Anterior cingulate cortex (tissue), 58 donors: ENCODE measurements at regions not wholly inside any gene's neighbourhood (a gene's known extent, or its start where the extent isn't known, plus 50 kb on each side); places are given as distances from the start of the nearest gene placed in this dataset.

ENCODE experiments used
- DNase-seq, 58 donors: peaks; one replicate each; lab custom pipeline; 2025; lab: John Stamatoyannopoulos, UW

DNA sequence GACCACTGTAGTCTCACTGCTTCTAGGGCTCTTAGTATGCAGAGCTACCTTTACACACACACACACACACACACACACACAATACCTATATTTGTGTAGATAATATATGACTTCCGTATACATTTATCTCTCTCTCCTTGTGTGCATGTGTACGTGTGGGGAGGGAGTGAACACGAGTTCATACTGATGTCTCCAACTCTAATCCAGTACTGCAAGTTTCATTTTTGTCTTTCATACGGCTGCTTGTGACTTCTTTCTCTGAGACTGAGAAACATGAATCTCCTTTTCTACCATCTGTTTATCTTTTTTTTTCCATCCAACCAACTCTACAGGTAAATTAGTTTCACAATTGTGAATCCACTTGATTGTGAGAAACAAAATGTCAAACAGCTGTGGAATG lies 1229.5 kb upstream of the AGA start:
- DNase-seq, result no peak

DNA sequence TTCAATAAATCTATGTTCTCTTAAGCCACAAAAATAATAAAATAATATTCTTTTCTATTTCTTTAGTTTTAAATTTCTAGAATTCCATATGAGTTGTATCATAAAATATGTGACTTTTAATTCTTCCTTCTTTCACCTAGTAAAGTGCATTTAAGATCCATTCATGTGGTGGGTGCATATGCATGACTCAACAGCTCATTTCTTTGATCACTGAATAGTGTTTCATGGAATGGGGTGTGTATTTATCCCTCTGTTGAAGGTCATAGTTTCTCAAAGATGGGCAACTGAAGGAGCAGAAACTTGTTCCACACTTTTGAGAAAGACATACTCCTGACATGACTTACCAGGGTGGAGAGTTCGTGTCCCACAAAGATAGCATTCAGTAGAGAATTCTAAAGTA lies 1230.3 kb upstream of the AGA start:
- no peak for DNase-seq

DNA sequence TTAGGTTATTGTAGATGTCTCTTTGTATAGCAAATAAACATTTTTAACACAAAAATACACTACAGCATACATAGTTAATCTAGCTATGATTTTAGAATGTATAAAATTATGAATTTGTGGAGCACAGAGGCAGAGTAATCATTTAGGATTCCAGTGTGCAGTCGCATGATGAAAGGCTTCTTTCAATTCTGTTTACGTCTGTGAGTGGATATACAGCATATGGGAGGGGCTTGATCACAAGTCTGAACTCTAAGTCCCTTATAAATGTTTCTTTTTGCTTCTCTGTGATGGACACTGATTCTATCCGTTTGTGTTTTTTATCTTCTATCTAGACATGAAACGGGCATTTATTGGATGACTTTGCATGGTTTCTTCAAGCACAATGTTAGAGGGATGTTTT lies 1239.6 kb upstream of the AGA start:
- no peak for DNase-seq

DNA sequence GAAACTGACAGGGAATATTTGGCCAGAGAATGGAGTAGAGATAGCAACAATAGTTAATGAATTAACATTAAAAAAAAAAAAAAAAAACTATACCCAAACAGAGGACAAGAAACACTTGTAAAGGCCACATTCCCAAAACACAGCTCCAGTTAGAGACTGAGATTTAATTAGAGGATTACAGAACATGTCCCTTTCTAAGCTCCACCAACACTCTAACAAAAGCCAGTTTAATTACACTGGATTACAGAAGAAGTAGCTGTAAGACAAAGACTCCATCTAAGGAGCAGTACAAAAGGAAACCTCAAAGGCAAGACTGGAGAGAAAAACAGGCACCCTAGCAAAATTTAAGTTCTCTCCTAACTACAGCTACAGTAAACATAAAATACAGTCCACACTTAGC lies 1247.7 kb upstream of the AGA start:
- no peak for DNase-seq

DNA sequence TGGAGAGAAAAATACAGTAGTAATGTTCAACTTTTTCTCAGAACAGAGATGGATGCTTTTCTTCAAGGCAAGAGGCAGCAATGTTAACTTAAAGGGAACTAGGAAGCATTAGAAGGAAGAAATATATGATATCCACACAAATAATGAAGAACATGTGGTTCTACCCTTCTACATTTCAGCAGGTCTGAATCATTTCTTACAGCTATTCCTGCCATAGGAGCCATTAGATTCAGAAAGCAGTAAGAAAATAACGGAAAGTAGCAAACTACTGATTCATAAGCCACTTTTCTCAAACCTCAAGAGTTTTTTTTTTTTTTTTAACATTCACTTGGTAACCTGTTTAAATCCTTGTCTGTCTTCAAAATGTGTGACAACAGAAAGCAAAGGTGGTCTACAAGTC lies 1251.6 kb upstream of the AGA start:
- DNase-seq, result no peak

DNA sequence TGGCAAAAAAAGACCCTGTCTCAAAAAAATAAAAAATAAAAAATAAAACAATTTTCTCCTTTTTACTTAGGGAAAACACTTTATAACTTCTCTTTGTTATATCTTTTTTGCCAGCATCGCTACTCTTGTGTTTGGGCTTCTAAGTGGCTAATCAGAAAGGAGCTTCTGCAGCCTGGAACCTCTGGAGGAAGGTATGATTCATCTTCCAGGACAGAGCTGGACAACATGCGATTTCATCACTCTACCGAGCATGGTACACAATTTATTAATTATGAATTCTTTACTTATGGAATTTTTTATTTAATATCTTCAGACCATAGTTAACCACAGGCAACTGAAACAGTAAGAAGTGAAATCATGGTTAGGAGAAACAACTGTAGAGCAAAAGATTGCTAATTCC lies 1254.3 kb upstream of the AGA start:
- no peak for DNase-seq

DNA sequence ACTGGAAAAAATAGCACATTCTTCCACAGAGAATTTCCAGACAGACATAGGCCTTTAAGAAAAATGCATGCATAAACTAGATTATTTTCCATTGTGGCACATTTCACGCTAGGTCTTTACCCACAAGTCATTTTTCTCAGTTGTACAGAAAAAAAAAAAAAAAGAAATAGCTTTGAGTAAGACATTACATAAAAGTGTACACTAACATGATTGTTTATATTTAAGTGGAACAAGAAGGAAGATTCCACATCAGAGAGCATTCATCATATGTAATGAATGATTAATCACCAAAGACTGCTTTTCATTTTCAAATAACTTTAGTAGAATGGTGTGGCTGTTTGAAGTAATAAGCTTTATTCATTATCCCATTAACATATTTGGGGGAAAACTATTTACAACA lies 1270.2 kb upstream of the AGA start:
- DNase-seq, result no peak

DNA sequence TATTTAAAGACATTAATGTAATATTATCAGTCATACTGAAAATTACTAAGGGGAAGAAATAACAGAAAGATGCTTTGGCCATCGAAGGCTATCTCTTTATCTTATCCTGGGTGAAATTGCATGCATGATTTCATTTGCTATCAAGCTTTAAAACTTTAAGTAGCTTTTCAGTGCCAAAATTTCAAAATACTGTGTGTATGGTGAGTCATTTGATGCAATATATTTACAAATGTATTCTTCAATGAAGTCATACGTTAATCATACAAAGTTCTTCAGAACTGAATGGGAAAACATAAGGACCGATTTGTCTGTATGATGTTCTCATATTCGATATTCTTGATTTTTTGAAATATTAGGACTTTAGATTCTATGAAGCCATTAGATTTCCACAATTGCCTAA lies 1295.8 kb upstream of the AGA start:
- DNase-seq, result no peak

DNA sequence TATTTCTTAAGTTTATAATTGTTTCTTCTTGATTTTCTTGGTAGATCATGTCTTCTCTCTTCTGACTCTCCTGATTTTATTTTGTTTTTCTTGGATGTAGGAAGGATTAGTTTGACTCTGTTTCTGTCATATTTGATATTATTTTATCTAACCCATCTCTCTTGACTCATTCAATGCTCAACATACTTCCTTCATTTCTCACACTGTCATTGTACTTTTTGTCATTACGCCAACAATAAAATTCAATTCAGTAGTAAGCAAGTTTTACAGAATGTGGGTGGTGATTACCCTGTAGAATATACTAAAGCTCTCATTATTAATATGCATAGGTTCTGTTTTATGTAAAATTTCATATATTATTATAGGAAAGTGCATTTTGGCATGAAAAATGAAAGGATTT lies 1303.0 kb upstream of the AGA start:
- DNase-seq, result no peak

DNA sequence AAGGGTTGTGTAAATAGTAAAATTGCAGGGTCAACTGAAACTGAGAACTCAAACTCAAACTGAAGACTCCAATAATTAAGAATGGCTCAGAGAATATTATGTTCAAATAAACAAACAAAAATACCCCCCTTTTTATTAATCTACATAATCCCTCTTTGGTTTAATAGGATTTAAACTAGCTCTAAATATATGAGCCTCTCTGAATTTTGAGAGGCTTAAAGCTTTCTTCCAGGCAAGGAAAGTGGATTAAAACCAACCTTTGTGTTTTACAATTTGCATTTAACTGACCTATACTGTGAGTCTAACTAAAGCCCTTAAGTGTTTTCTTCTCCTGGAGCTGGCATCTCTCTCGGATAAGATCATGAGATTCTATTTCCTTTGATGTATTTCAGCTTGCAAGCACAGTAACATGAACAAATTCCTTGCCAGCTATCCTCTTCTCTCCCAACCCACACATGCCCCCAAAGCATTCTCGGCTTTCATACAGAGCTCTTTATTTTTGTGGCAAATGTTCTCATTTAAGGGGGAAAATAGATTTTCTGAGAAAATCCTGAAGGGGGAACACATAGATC lies 1310.8 kb upstream of the AGA start:
- peak in 4 of 58 donors; percentile 2 to 6 (median 2) for DNase-seq

DNA sequence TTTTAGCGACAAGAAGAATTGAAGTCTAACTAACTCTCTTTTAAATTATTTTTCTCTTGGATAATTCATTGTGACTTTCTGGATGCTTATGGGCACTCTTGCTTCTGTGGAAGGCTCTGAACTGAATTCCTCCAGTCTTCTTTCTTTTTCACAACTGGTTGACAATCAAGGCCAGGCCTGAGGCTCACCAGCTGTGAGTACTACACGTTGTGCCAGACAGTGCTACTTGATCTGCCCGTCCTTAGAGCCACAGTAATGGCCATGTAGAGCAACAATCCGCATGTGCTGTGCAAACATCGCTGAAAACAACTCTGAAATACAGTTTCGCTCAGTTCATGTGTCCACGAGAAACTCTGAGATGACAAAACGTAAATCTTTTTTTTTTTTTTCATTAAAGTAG lies 1336.3 kb upstream of the AGA start:
- peak in 1 of 58 donors; percentile 0 for DNase-seq

DNA sequence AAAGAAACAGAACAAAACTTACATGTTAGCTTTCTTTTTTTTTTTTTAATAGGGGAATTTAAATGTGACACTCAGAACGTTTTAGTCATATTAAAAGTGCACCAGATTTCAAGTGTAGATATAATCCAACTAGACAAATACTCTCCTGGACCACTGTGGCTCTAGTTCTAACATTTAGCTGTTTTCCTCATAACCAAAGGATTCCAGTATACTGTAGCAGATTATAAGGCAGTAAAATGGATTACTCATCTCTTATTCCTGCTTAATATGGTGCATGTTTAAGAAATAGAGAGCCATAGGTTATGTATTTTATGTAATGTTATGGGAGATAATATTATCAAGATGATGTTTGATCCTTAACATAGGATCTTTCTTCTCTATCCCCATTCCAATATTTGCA lies 1339.5 kb upstream of the AGA start:
- DNase-seq, result no peak

DNA sequence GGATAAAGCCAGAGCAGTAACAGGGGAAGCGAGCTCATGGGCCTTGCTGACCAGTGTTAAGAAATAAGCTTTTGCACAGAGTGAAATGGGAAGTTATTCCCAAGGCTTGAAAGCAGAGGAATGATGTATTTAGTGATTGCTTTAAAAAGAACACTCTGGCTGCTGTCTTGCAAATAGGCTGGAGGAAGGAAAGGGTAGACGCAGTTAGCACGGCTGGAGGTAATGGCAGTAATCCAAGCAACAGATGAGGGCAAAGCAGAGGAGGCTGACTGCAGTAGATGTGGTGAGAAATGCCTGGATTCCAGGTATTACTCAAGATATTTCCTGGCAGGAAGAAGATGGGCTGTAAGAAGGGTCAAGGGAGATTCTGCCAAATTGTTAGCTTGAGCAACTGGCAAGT lies 1342.3 kb upstream of the AGA start:
- DNase-seq, result no peak

DNA sequence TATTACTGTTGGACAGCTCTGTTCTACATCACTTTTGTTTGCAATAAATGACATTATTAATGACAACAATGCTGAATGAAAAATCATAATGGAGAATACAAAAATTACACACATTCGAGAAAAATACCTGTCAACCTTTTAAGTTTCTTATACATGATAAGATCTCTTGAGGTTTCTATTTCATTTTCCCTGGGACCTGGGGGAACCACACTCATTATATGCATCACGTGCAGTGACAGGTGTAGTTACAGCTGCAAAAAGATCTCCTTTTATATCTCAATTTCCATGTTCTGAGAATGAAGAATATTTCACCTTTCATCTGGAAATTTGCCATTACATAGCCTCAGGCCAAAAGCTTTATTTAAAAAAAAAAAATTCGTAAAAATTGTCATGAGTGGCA lies 1347.0 kb upstream of the AGA start:
- no peak for DNase-seq

DNA sequence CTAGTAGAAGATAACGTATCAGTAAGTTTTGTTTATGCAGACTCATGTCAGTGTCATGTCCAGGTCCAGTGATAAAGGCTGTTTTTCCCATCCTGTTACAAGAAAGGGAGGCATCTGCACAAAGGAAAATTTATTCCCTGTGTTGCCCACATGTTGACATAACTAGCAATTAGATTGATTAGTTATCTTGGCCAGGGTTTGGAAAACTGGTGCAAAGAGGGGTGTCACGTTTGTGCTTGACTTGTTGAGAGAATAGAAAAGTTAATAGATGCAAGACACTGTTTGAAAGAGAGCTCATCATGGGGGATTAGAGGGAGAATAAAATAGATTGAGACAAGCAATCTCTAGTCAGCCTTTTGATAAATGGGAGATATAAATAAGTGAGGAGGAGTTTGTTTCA lies 1357.0 kb upstream of the AGA start:
- no peak for DNase-seq

DNA sequence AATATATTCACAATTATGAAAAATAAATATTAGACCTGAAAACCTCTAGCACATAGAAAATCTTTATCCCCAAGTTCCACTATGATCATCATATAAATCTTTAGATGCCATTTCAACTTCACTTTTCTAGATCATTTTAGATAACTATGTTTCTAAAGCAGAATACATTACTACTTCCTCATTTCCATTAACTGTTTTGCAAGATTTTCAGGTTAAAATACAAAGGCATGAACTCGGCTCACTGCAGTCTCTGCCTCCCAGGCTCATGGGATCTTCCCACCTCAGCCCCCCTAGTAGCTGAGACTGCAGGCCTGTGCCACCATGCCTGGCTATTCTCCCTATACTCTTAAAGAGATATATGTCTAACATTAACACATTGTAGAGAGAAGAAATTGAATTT lies 1365.9 kb upstream of the AGA start:
- no peak for DNase-seq

DNA sequence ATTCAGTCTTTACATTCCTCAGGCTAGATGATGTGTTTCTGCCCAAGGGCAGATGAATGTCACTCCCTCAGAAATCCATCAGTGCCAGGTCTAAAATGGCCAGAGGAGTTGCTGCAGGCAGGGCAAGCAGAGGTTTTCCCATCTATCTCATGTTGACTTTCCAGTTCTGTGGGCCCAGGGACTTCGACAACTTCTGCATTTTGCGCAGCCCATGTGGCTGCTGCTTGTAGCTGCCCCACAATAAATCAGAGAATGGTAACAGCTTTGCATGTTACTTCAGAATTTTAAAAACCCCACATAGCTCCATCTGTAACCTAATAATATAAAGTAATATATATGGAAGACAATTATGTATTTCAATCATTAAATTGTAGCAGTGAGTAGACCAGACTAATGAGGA lies 1367.7 kb upstream of the AGA start:
- DNase-seq, result no peak

DNA sequence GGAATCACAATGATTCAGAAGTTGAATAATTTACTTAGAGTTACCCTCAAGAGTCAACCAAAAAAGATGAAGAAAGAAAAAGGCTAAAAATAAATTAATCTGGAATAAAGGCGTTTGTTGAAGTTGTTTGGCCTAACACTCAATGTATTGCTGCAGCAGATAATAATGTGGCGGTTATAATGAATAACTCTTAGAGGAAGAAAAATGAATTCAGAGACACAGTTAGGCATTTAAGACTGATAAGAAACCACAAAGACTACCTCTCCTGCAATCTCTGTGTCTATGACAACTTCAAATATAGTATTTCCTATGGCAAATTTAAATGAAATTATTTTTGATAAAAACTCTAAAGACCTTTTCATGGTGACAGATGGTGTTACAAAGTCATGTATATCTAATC lies 1369.1 kb upstream of the AGA start:
- no peak for DNase-seq

DNA sequence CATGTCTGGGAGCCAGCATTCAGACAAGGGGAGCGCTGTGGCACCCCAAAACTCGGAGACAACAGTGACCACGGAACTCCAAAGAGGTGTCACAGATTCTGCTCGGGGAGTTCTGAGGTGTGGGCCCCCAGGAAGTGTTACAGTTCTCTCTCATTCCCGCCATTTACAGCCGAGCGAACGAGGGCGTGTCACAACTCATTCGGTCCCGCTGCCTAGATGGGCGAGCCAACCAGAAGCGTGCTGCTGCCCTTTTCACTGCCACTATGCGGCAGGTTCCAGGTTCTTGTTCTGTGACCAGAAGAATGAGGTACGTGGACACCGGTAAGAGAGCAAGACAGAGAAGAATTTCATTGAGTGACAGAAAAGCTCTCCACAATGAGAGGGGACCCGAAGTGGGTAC lies 1370.6 kb upstream of the AGA start:
- DNase-seq, result no peak

DNA sequence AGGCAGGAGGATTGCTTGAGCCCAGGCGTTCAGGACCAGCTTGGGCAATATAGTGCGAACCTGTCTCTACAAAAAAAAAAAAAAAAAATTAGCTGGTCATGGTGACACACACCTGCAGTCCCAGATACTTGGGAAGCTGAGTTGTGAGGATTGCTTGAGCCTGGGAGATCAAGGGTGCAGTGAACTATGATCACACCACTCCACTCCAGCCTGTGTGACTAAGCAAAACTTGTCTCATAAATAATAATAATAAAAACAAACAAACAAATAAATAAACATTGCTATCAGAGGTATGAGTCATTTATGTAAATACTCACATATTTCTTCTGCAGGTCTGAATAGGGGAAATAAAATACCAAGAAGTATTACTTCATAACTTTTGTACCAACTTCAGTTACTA lies 1372.7 kb upstream of the AGA start:
- no peak for DNase-seq

DNA sequence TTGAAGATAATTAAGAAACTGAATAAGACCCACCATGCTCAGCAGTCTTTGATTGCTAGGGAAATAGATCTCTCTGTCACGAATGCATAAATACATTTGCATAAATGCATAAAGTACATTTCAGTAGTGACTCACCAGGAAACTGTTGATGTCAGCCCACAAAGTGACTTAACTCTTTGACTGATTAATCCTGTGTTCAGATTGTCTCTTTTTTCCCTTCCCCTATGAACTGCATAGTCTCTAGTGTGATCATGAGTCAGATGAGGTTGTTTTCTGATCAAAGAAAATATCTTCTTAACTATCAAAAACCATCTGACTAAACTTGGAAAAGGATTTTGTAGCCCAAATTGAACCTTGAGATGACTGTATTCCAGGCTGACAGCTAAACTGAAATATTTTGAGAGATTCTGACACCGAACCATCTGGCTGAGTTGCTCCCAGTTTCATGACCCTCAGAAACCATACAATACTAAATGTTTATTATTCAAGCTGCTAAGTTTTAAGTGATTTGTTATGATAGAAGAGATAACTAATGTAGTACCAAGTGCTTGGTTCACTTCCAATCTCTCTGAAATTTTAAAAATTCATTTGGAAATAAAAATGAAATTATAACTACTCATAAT lies 1381.5 kb upstream of the AGA start:
- DNase-seq, result no peak

DNA sequence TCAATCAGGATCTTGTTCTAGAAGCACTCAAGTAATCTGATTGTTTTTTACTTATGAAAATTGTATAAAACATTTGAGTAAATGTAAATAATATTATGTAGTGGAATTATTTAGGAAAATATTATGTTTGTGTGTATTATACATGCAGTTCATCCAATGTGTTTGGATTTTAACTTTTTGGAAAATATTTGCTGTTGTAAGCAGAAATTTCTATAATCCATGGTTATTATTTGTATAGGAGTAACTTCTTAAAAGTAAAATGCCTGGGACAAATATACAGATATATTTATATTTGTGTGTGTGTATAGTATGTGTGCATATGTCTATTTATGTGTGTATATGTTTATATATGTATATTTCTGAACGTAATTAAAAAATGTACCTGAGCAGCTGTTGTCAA lies 1394.6 kb upstream of the AGA start:
- no peak for DNase-seq

DNA sequence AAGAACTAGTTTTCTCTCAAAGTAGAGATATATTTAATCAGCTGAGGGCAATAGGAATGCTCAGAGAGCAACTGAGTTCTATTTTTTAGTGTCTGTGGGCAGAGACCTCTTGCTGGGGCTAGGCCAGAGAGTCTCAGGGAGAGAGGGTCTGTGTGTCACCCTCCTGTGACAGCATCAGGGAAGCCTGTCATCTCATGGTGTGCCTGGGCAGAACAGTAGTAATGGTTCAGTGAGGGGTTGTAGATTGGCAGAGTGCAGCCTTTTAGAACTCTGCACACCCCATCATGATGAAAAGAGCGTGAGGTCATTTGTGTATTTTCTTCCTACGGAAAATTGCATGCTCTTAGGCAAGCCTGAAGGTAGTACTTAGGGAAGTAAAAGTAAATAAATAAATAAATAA lies 1396.5 kb upstream of the AGA start:
- DNase-seq, result no peak
